HG03432 (cell line): ENCODE measurements at regions not wholly inside any gene's neighbourhood (a gene's known extent, or its start where the extent isn't known, plus 50 kb on each side); places are given as distances from the start of the nearest gene placed in this dataset.

Source experiments
- ATAC-seq: cut with Tn5 transposase; IDR thresholded peaks from one replicate; pipeline ENCODE4 v1.9.1; 2021; ENCODE audit warnings: mild to moderate bottlenecking, moderate library complexity; ENCODE audit not compliant: unreplicated experiment

GRCh38 chr10:128693493-128694131, 567.4 kb upstream of the MKI67 start:
- ATAC-seq, result no peak

- ATAC-seq, result no peak
These were observed 568.1 kb upstream of the MKI67 start for GRCh38 chr10:128694168-128694850.

DNA sequence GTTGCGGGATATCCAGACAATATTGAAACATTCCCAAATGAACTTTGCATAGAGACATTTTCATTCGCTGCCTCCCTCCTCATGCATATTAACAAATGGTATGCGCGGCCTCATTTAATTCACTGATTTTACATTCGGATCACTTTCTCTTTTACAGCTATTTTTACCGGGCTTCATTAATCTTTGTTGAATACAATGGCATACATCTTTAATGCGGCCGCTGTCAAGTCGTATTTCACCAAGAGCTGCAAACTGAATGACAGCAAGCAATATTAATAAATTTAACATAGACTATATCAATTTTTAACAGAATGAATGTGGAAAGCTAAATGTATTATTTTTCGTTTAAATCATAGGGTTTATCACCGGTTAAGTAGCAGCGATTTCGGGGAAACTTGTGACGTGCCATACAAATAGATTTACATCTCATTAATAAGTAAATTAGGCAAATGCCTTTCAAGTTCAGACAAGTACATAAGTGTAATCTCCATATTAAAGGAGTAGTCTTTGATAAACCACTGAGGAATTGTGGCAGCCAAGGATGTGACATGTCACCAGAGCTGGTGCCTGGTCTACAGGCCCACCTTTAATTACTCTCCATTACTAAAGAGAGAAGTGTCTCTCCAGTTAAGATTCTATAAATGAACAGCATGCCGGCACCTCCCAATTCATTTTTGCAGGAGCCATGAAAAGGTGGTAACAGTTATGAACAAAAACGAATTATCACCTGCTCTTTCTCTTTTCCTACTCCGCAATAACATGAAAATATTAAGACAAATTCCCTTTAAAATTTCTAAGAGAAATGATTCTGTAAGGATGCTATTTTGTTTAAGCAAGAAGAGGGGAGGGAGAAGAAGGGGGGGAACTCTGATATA, 568.9 kb upstream of the MKI67 start:
- ATAC-seq, result no peak

GRCh38 chr10:128695931-128696330, 569.7 kb upstream of the MKI67 start:
- ATAC-seq, result no peak

- no peak for ATAC-seq
These were observed 571.2 kb upstream of the MKI67 start for GRCh38 chr10:128697437-128697836.

GRCh38 chr10:128701381-128701780, 575.2 kb upstream of the MKI67 start:
- no peak for ATAC-seq

DNA sequence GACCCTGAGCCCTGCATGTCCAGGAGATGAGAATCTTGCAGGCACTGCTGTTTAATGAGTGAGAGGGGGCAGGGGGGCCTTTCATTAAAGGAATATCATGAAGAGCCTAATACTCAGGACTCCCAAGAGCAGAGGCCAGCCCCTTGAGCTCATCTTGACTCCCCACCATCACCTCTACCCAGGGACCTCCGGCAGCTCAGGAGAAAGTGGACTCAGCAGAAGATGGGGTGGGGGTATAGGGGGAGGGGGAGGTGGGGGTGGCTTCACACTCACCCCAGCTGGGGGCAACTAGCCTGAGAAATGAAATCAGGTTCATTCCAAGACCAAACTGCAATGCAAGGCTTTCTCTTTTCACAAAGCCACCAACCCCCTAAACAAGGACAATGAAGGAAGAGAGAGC, 575.6 kb upstream of the MKI67 start:
- ATAC-seq, result no peak

- ATAC-seq, result no peak
These were observed 578.5 kb upstream of the MKI67 start for GRCh38 chr10:128704716-128705115.

DNA sequence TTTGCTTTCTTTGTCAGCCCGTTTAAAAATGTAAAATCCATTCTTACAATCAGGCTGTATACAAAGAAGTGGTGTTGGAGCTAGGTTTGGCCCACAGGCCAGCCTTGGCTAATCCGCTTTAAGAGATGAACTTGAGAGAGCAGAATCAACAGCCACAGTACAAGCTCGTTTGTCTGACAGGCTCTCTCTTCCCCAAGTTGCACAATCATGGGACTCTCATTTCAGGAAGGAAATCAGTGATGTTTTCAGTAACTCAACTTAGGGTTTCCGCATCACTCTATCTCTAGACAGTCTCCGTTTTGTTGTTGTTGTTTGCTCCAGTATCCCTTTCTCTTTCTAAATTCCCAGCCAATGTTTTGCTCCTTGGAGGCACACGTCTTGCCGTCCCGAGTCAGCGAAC, 582.0 kb upstream of the MKI67 start:
- no peak for ATAC-seq

GRCh38 chr10:128709686-128710085, 583.5 kb upstream of the MKI67 start:
- no peak for ATAC-seq

- ATAC-seq, result no peak
These were observed 584.0 kb upstream of the MKI67 start for GRCh38 chr10:128710098-128710797.

- no peak for ATAC-seq
These were observed 584.6 kb upstream of the MKI67 start for GRCh38 chr10:128710798-128711183.

- no peak for ATAC-seq
These were observed 585.6 kb upstream of the MKI67 start for GRCh38 chr10:128711806-128712205.

DNA sequence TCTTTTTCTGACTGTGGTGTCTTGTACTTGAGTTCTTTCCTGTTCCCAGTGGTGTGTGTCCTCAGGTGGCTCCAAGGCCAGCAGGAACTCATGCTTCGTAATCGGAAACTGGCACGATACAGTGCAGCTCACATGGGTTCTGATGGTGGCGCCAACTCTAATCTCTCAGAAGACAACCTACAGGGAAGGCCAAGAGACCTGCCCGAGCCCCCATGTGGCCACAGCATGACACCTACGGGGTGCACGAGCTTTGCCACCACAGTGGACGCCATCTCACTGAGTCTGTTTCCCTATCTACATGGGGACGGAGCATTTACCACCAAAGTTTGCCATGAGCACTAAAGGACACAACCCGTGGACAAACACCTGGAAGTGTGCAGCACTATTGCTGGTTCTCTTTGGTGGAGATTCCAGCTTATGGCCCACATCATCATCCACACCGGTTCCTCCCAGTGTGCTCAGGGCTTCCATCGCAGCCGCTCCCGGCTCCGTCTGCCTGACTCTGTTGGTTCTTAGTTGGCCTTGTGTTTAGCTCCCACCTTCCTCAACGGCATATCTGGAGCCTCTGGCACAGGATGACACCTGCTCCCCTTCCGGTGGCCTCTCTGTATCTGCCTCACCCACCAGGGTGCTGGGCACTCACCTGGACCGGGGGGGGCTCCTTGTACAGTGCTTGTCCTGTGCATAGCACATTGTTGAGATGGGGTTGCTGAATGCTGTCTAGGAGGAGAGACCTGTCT, 586.6 kb upstream of the MKI67 start:
- ATAC-seq, result no peak

DNA sequence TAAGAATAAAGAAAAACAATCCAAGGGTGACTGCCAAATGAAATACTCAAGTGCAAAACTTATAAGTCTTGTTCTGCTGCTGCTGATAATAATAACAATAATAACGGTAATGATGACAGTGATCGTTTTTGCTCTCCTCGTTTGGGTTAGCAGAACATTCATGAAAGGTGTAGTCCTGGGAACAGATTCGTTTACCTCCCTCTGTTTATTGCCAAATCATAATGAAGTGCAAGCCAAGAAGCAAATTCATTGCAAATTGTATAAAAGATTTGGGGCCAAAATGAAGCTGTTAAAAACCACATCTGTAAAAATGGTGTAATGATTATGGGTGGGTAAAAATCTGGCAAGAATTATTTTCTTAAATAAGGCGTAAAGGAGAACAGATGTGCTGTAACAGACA, 587.2 kb upstream of the MKI67 start:
- no peak for ATAC-seq

- no peak for ATAC-seq
These were observed 587.8 kb upstream of the MKI67 start for GRCh38 chr10:128713874-128714570.

DNA sequence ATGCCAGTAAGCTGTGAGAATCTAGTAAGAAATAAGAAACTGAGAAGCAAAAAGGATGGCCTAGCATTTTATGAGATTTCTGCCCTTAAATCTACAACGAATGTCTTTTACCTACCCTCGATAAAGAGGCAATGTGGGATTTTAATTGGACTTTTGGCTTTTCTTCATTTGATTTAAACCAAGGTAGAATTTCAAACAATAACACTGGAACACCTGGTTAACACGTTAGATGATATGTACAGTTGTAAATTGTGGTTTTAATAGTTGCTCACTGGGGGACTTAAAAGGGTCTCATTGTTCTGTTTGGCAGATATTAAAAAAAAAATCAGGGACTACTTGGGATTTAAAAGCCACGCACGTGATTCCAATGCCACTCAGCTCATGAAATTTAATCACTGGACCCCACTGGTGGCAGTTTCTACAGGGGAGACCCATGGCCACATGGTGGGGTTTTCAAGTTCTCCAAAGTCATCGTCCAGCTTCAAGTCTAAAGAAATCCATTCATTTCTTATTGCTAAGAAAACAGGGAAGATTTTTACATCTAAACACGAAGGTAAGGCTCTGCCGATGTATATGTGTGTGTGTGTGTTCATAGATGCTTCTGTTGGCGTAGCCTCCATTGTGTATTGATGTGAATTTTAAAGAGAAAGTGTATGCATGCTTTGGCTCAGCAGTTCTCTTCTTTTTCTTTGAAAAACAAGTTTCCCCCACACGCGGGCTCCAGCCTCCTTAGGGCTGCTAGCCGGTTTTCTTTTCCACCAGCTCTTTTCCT, 588.6 kb upstream of the MKI67 start:
- no peak for ATAC-seq

- ATAC-seq, result no peak
These were observed 590.0 kb upstream of the MKI67 start for GRCh38 chr10:128716181-128716580.

DNA sequence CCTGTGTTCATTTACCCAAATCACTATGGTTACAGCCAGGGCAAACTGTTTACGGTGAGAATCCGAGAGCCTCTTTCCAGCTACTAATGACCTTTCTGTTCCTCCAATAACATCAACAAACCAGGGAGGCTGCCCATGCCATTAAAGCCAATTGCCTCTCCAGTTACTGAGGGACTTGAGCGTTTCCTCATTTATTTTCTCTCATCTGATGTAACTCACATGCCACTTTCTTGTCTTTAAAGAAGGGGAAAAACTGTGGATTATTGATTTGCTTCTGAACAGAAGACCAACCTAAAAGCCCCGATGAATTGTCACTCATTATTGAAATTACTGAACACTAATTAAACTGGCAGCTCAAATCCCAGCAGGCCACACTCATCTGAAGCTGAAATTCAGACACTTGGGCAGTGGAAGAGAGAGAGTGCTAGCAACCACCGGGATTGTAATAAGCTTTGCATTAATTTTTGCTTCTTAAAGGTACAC, 595.8 kb upstream of the MKI67 start:
- no peak for ATAC-seq
